Keratinocyte (primary cell): ENCODE measurements at regions not wholly inside any gene's neighbourhood (a gene's known extent, or its start where the extent isn't known, plus 50 kb on each side); places are given as distances from the start of the nearest gene placed in this dataset.
"Not testable (repeated sequence)": the region's sequence is repeated elsewhere in the genome, so short reads cannot be mapped to it uniquely, and the experiment has no call there.

Source experiments
- DNase-seq: peaks from one replicate; pipeline ENCODE4 v3.0.0-alpha.2; 2011; ENCODE audit warnings: low read depth, missing footprints, low spot score
- FAIRE-seq: peaks from 2 replicates; lab custom pipeline; 2011; peaks lifted over from hg19 to GRCh38; lab: Jason Lieb, UNC
- H2AFZ ChIP-seq: 2 replicates; pipeline ENCODE4 v1.6.0; 2012; ENCODE audit warnings: low read length, control low read depth, inconsistent platforms; ENCODE audit not compliant: control insufficient read depth
- H3K27ac ChIP-seq: 2 replicates; pipeline ENCODE4 v1.5.1; 2011; ENCODE audit warnings: low read length; ENCODE audit not compliant: control insufficient read depth, insufficient read depth
- H3K27me3 ChIP-seq: 3 replicates; pipeline ENCODE4 v1.6.0; 2011; ENCODE audit warnings: low read length; ENCODE audit not compliant: control insufficient read depth, insufficient read depth; ENCODE audit errors: extremely low read depth
- H3K36me3 ChIP-seq, 2 experiments: 2 replicates in 1 of 2; 3 replicates in 1 of 2; pipeline ENCODE4 v1.5.1; 2011; ENCODE audit warnings: low read length in 2 of 2, mild to moderate bottlenecking in 1 of 2; ENCODE audit not compliant: control insufficient read depth in 2 of 2, insufficient read depth in 2 of 2; ENCODE audit errors: extremely low read depth in 1 of 2
- H3K4me1 ChIP-seq: 3 replicates; pipeline ENCODE4 v1.5.1; 2011; ENCODE audit warnings: low read length; ENCODE audit not compliant: control insufficient read depth, insufficient read depth; ENCODE audit errors: extremely low read depth
- H3K4me2 ChIP-seq: 3 replicates; pipeline ENCODE4 v1.6.0; 2011; ENCODE audit warnings: low read depth, low read length; ENCODE audit not compliant: control insufficient read depth, insufficient read depth; ENCODE audit errors: extremely low read depth
- H3K4me3 ChIP-seq, 3 experiments: fragments of 200-600 bp in 1 of 3; sonication (generic) in 1 of 3; 2 replicates in 2 of 3; 3 replicates in 1 of 3; pipeline ENCODE4 v1.5.1; 2011 to 2016; ENCODE audit warnings: low read length in 3 of 3, mild to moderate bottlenecking in 3 of 3, control low read depth in 2 of 3, inconsistent platforms in 1 of 3, low read depth in 1 of 3, mixed read lengths in 1 of 3, mixed run types in 1 of 3, moderate library complexity in 1 of 3; ENCODE audit not compliant: control insufficient read depth in 2 of 3, insufficient read depth in 2 of 3; ENCODE audit errors: extremely low read depth in 1 of 3
- H3K79me2 ChIP-seq: 2 replicates; pipeline ENCODE4 v1.6.0; 2012; ENCODE audit warnings: low read length; ENCODE audit not compliant: control insufficient read depth, insufficient read depth
- H3K9ac ChIP-seq: 3 replicates; pipeline ENCODE4 v1.6.0; 2011; ENCODE audit warnings: low read length; ENCODE audit not compliant: control insufficient read depth, insufficient read depth; ENCODE audit errors: extremely low read depth
- H3K9me1 ChIP-seq: 3 replicates; pipeline ENCODE4 v1.6.0; 2011; ENCODE audit warnings: low read length; ENCODE audit not compliant: control insufficient read depth, insufficient read depth; ENCODE audit errors: extremely low read depth
- H3K9me3 ChIP-seq: 2 replicates; pipeline ENCODE4 v1.5.1; 2012; ENCODE audit warnings: low read depth, low read length; ENCODE audit not compliant: control insufficient read depth
- H4K20me1 ChIP-seq: 3 replicates; pipeline ENCODE4 v1.6.0; 2011; ENCODE audit warnings: low read length; ENCODE audit not compliant: control insufficient read depth, insufficient read depth; ENCODE audit errors: extremely low read depth
- EZH2 ChIP-seq: IDR thresholded peaks from one replicate; pipeline ENCODE4 v1.6.1; 2012; ENCODE audit warnings: inconsistent platforms, mild to moderate bottlenecking, low read length, moderate library complexity
- dilution Hi-C: fragments of 300-500 bp; cut with MboI; formaldehyde crosslinking; loops from one replicate; pipeline ENCODE4 v1.7.0; 2020; ENCODE audit warnings: low sequenced_read_pairs; ENCODE audit not compliant: extremely low pct_ligation_motif_present
- TF ChIP-seq, protein P1 (sequence below), 3 experiments: IDR thresholded peaks in 1 of 3; conservative IDR thresholded peaks in 1 of 3; optimal IDR thresholded peaks in 1 of 3; 2 replicates in 2 of 3; 3 replicates in 1 of 3; pipeline versions ENCODE3 to v1.5.1; 2011; ENCODE audit warnings: low read length in 3 of 3, mild to moderate bottlenecking in 3 of 3, moderate library complexity in 2 of 3, control low read depth in 1 of 3, inconsistent platforms in 1 of 3; ENCODE audit not compliant: insufficient read depth in 2 of 3; ENCODE audit errors: extremely low read depth in 1 of 3

DNA sequence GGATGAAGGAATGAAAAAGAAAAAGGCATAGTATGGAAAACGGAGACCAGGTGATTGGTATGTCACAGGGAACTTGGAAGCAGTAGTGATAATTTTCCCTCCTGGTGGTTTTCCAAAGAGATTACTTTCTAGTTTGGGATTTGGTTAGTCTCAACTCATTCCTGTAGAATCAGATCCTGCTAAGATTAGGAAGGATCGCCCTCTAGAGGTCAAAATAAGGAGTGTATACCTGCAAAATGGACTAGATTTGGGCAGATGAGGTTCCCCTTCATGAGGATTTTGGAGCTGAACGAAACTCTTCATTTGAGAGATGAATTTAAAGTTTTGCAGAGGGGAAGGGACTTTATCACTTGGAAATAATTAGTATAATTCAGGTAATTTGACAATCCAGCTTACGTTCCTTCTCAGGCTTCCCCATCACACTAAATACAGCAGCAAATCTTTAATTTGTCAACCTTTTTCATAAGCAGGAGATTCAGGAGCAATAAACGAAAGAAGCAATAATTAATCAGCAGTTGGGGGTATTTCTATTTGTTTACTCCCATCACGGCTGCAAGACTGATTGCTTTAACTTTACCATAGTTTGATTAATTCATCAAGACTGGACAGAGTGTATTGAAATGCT, 65.2 kb downstream of the CCDC195 start:
- Histone ChIP-seq H3K79me2 (no peaks in the 10 kb centered on the region), H3K9me1 (no peaks in the 10 kb centered on the region), H3K27ac (no peak overlapping the region), H2AFZ (no peak overlapping the region), H4K20me1 (no peaks in the 10 kb centered on the region), H3K27me3 (no peaks in the 10 kb centered on the region), H3K36me3 (no peaks in the 10 kb centered on the region), H3K4me2 (no peak overlapping the region), H3K9me3 (no peaks in the 10 kb centered on the region), H3K9ac (no peak overlapping the region), H3K4me3 (no peak overlapping the region), H3K4me1 (no peaks in the 10 kb centered on the region)
- dilution Hi-C loops, result no loop called here
- no peak for DNase-seq
- TF ChIP-seq EZH2, result no peak
- TF ChIP-seq, protein P1, sequence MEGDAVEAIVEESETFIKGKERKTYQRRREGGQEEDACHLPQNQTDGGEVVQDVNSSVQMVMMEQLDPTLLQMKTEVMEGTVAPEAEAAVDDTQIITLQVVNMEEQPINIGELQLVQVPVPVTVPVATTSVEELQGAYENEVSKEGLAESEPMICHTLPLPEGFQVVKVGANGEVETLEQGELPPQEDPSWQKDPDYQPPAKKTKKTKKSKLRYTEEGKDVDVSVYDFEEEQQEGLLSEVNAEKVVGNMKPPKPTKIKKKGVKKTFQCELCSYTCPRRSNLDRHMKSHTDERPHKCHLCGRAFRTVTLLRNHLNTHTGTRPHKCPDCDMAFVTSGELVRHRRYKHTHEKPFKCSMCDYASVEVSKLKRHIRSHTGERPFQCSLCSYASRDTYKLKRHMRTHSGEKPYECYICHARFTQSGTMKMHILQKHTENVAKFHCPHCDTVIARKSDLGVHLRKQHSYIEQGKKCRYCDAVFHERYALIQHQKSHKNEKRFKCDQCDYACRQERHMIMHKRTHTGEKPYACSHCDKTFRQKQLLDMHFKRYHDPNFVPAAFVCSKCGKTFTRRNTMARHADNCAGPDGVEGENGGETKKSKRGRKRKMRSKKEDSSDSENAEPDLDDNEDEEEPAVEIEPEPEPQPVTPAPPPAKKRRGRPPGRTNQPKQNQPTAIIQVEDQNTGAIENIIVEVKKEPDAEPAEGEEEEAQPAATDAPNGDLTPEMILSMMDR (optimal IDR thresholded peaks at IDR 0.05 in 1 of 3, IDR thresholded peaks at IDR 0.05 in 1 of 3, conservative IDR thresholded peaks at IDR 0.05 in 1 of 3; ENCODE audit: extremely low read depth in 1 of 3, insufficient read depth in 2 of 3, low read length in 3 of 3), result peak; percentile 37 to 75 (median 72)
- peak; percentile 53 for FAIRE-seq

DNA sequence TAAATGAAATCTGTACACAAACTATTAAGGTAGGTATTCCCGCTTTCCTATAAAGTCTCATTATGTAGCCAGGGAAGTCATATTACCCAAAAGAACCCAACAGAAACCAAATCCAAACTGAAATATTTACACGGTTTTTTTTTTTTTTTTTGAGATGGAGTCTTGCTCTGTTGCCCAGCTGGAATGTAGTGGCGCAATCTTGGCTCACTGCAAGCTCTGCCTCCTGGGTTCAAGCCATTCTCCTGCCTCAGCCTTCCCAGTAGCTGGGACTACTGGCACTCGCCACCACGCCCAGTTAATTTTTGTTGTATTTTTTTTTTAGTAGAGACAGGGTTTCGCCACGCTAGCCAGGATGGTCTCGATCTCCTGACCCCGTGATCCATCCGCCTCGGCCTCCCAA, 62.5 kb upstream of the CUL3 start:
- H3K27me3 ChIP-seq, H3K27ac ChIP-seq, H3K4me1 ChIP-seq, DNase-seq, FAIRE-seq, H2AFZ ChIP-seq, H3K36me3 ChIP-seq, H3K79me2 ChIP-seq, H3K4me2 ChIP-seq, dilution Hi-C loops, H4K20me1 ChIP-seq, H3K9me1 ChIP-seq, H3K9me3 ChIP-seq, H3K4me3 ChIP-seq, H3K9ac ChIP-seq: not testable (repeated sequence)

DNA sequence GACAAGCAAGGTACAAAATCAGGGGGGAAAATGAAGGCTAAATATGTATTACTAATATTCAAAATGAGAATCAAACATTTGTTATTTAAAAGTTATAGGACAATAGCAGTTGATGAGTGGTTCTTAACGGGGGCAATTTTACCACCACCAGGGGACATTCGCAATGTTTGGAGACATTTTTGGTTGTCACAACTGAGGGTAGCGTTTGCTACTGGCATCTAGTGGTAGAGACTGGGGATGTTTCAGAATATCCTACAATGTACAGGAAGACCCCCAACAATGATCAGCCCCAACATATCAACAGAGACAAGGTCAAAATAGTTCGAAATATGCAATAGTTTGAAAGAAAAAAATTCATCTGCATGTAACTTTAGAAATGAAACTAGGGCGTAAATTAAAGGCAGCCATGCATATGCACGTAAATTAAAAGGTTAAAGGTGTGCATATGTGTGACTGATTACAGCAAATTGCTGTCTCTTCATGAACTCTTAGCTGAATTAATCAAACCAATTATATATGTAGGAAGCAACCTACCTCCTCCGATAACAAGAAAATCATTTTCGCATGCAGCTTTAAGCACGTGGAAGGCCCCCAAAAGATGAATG, 61.2 kb upstream of the CUL3 start:
- no peak overlapping the region for H3K27ac ChIP-seq
- no peaks in the 10 kb centered on the region for H3K27me3 ChIP-seq
- H3K36me3 ChIP-seq, result no peaks in the 10 kb centered on the region
- H3K9me1 ChIP-seq, result no peaks in the 10 kb centered on the region
- H3K9me3 ChIP-seq, result no peaks in the 10 kb centered on the region
- no peak overlapping the region for H2AFZ ChIP-seq
- H3K4me2 ChIP-seq, result no peak overlapping the region
- DNase-seq (no peak), FAIRE-seq (no peak)
- no peaks in the 10 kb centered on the region for H3K79me2 ChIP-seq
- H3K9ac ChIP-seq, result no peak overlapping the region
- dilution Hi-C loops, result no loop called here
- H3K4me1 ChIP-seq, result no peaks in the 10 kb centered on the region
- H3K4me3 ChIP-seq, result no peak overlapping the region
- H4K20me1 ChIP-seq, result no peaks in the 10 kb centered on the region
- TF ChIP-seq, protein P1 (optimal IDR thresholded peaks at IDR 0.05 in 1 of 3, IDR thresholded peaks at IDR 0.05 in 1 of 3, conservative IDR thresholded peaks at IDR 0.05 in 1 of 3; ENCODE audit: extremely low read depth in 1 of 3, insufficient read depth in 2 of 3, low read length in 3 of 3), result peak; percentile 20 to 39 (median 34)
- no peak for TF ChIP-seq EZH2
